Suprapubic skin (tissue), 4 donors: ENCODE measurements at regions not wholly inside any gene's neighbourhood (a gene's known extent, or its start where the extent isn't known, plus 50 kb on each side); places are given as distances from the start of the nearest gene placed in this dataset.

ENCODE experiments used
- DNase-seq, 2 donors: peaks; one replicate each; pipeline ENCODE4 v3.0.0-alpha.2; 2019; ENCODE audit warnings: low spot score in 2 of 2
- H3K27ac ChIP-seq: fragments of 200-600 bp; sonication (generic); one replicate; pipeline ENCODE4 v1.5.1; 2019
- H3K27me3 ChIP-seq: fragments of 200-600 bp; sonication (generic); one replicate; pipeline ENCODE4 v1.5.1; 2019
- H3K36me3 ChIP-seq: fragments of 200-600 bp; sonication (generic); one replicate; pipeline ENCODE4 v1.5.1; 2019
- H3K4me1 ChIP-seq: fragments of 200-600 bp; sonication (generic); one replicate; pipeline ENCODE4 v1.5.1; 2019
- H3K4me3 ChIP-seq: fragments of 200-600 bp; sonication (generic); one replicate; pipeline ENCODE4 v1.5.1; 2019; ENCODE audit warnings: mild to moderate bottlenecking
- H3K9me3 ChIP-seq: fragments of 200-600 bp; sonication (generic); one replicate; pipeline ENCODE4 v1.5.1; 2019
- EP300 ChIP-seq: sonication (generic); formaldehyde crosslinking; IDR thresholded peaks from one replicate; pipeline ENCODE4 v1.6.1; 2017; ENCODE audit warnings: antibody characterized with exemption
- POLR2A ChIP-seq, 2 donors: fragments of 450-650 bp; IDR thresholded peaks; one replicate each; pipeline ENCODE4 v1.6.1; 2017; ENCODE audit warnings: antibody characterized with exemption in 2 of 2, mild to moderate bottlenecking in 2 of 2, moderate library complexity in 2 of 2
- POLR2AphosphoS5 ChIP-seq, 3 donors: sonication (generic); formaldehyde crosslinking; IDR thresholded peaks; one replicate each; pipeline ENCODE4 v1.6.1; 2017; ENCODE audit warnings: antibody characterized with exemption in 3 of 3
- WGBS: methylation state at CpG from one replicate; pipeline ENCODE4 v1.1.5; 2018; 5-methylcytosine and 5-hydroxymethylcytosine counted together
- TF ChIP-seq, protein P1 (sequence below), 2 donors: fragments of 200-600 bp in 1 of 2; fragments of 450-650 bp in 1 of 2; sonication (generic) in 1 of 2; IDR thresholded peaks; one replicate each; pipeline ENCODE4 v1.5.1; 2016 to 2019; ENCODE audit warnings: antibody characterized with exemption in 2 of 2, mild to moderate bottlenecking in 1 of 2, moderate library complexity in 1 of 2

DNA sequence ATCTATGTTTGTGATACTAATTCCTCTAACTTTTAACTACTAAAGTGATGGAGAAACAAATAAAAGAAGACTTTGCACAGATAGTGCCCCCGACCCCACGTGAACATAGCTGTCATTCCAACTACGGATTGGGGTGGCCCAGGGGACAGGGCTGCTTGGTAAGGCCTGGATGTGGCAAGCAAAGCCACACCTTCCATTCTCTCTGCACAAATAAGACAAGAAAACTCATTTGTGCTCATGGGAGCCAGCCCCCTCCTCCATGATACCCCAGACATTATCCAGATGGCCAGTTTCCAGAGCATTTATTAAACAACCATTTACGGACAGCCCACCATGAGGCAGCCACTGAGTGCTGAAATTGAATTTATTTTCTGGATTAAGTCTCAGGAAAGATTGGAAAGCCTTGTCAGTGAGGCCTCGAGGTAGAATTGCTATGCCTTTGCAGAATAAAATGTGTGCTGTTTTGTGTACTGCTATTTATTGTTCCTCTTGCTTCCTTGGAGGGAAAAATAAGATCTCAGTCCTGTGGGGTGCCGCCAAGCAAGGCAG is 151.2 kb downstream of the UNC5CL start:
- no peaks in the 10 kb centered on the region for H3K27me3 ChIP-seq
- no peak for TF ChIP-seq POLR2A (IDR thresholded peaks at IDR 0.05)
- TF ChIP-seq, protein P1, sequence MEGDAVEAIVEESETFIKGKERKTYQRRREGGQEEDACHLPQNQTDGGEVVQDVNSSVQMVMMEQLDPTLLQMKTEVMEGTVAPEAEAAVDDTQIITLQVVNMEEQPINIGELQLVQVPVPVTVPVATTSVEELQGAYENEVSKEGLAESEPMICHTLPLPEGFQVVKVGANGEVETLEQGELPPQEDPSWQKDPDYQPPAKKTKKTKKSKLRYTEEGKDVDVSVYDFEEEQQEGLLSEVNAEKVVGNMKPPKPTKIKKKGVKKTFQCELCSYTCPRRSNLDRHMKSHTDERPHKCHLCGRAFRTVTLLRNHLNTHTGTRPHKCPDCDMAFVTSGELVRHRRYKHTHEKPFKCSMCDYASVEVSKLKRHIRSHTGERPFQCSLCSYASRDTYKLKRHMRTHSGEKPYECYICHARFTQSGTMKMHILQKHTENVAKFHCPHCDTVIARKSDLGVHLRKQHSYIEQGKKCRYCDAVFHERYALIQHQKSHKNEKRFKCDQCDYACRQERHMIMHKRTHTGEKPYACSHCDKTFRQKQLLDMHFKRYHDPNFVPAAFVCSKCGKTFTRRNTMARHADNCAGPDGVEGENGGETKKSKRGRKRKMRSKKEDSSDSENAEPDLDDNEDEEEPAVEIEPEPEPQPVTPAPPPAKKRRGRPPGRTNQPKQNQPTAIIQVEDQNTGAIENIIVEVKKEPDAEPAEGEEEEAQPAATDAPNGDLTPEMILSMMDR (IDR thresholded peaks at IDR 0.05): no peak
- no peak for TF ChIP-seq POLR2AphosphoS5 (IDR thresholded peaks at IDR 0.05)
- TF ChIP-seq EP300: no peak
- no peaks in the 10 kb centered on the region for H3K9me3 ChIP-seq
- no peak for DNase-seq
- 75% methylated on average over 6 of the region's 6 CpGs for WGBS
- no peaks in the 10 kb centered on the region for H3K36me3 ChIP-seq
- no peak overlapping the region for H3K27ac ChIP-seq
- no peak overlapping the region for H3K4me3 ChIP-seq
- no peaks in the 10 kb centered on the region for H3K4me1 ChIP-seq

DNA sequence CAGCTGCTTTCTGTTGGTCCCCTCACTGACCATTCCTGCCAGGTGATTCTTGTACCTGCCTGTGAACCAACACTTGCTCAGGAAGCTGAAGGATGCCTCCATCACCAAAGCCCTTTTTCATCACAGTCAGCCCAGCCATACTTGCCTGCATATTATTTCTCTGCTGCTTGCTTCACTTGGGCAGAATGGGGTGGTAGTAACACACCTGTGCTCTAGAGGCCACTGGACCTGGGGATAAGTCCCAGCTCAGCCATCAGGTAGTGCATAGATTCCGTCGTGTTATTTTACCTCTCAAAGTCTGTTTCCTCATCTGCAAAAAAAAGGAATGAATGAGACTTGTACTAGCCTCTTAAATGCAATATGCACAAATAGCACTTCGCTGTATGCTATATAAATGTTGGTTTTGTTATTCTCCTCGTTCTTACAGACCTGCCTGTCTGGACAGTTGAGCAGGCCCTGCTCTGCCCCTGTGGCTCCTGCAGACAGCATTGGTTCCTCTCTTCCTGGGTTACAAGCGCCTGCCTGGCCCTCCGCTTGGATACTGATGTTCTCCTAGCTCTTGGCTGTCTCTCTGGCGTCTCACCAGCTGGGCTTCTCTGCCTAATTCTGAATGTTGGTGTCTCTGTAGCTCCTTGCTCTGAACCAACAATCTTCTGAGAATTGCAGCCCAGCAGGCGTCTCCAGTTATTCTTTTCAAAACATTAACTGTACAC is 151.8 kb downstream of the UNC5CL start:
- WGBS: 84% methylated on average over 8 of the region's 8 CpGs
- TF ChIP-seq POLR2A (IDR thresholded peaks at IDR 0.05) (no peak), POLR2AphosphoS5 (IDR thresholded peaks at IDR 0.05) (no peak), EP300 (no peak)
- TF ChIP-seq, protein P1 (IDR thresholded peaks at IDR 0.05): no peak
- DNase-seq: no peak
- H3K27ac ChIP-seq: no peak overlapping the region
- H3K4me3 ChIP-seq: no peak overlapping the region
- H3K36me3 ChIP-seq: no peaks in the 10 kb centered on the region
- no peaks in the 10 kb centered on the region for H3K27me3 ChIP-seq
- no peaks in the 10 kb centered on the region for H3K9me3 ChIP-seq
- no peaks in the 10 kb centered on the region for H3K4me1 ChIP-seq

DNA sequence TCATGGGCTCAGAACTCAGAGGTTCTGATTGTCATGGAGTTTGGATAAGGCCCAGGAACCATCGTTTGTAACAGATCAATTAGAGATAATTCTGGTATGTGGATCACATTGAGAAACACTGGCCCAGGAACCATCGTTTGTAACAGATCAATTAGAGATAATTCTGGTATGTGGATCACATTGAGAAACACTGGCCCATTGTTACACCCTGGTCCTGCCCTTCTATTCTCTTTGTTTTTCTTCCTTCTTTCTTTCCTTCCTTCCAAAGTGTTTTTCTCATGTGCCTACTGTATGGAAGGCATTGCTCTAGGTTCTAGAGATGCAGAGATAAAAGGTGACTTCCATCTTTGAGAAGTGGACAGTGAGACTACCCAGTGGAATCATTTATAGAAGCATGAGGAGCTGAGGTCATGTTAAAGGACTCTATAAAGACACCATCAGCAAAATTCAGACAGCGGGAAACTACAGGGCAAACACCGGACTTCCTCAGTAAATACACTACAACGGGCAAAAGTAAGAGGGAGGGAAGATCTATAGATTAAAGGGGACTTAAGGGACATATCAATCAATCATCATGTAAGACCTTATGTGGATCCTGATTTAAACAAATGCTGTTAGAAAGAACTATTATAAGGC is 153.8 kb downstream of the UNC5CL start:
- Histone ChIP-seq H3K9me3 (no peaks in the 10 kb centered on the region), H3K27me3 (no peaks in the 10 kb centered on the region), H3K36me3 (no peaks in the 10 kb centered on the region), H3K4me3 (no peak overlapping the region), H3K4me1 (no peaks in the 10 kb centered on the region), H3K27ac (no peak overlapping the region)
- TF ChIP-seq EP300 (no peak), POLR2A (IDR thresholded peaks at IDR 0.05) (no peak), POLR2AphosphoS5 (IDR thresholded peaks at IDR 0.05) (no peak)
- TF ChIP-seq, protein P1 (IDR thresholded peaks at IDR 0.05): no peak
- WGBS: 70% methylated on average over 5 of the region's 5 CpGs
- no peak for DNase-seq

DNA sequence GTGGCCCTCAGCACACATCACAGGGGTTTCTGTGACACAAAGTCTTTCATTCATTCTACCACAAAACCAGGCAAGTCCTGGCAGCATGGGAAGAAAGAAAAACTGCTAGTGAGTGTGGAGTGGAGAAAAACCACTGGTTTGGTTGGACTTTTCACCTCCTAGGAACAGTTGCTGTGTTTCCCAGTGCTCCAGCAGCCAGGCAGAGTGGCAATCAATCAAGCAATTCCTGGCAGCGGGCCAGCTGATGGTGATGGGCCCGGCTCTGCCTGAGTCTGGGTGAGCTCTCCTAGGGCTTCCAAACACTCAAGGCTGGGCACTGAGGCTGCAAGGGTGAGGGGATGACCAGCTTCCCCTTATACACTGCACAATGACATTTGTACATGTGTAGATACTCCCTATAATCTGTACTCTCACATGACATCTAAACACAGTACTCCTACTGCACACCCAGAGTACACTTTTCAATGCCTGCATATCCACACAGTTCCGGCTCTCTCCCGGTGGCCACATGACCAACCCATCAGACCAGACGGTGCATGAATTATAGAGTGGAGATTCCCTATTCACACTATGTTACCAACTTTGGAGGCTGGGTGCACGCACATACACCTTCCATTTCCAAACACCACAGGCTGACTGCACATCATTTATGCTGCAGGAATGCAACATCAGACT is 156.6 kb downstream of the UNC5CL start:
- Histone ChIP-seq H3K27ac (no peak overlapping the region), H3K36me3 (no peaks in the 10 kb centered on the region), H3K4me3 (no peak overlapping the region), H3K27me3 (no peaks in the 10 kb centered on the region), H3K9me3 (no peaks in the 10 kb centered on the region), H3K4me1 (no peaks in the 10 kb centered on the region)
- DNase-seq: no peak
- TF ChIP-seq POLR2AphosphoS5 (IDR thresholded peaks at IDR 0.05) (no peak), EP300 (no peak), POLR2A (IDR thresholded peaks at IDR 0.05) (no peak)
- TF ChIP-seq, protein P1 (IDR thresholded peaks at IDR 0.05): no peak
- 81% methylated on average over 4 of the region's 6 CpGs for WGBS

DNA sequence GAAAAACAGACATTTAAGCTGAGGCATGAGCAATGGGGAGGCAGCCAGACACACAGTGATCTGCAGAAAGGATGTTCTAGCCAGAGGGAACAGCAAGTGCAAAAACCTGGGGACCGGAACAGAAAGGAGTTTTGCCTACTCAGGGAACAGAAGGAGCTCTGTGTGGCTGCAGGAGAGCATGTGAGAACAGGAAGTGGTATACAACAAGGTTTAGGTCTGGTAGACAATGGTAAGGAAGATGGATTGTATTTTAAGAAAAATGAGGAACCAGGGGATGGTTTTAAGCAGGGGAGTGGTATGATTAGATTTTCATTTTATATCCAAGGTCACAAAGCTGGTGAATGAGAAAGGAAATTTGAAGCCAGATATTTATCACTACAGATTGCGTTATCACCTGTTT is 157.5 kb downstream of the UNC5CL start:
- TF ChIP-seq EP300: no peak
- TF ChIP-seq POLR2A (IDR thresholded peaks at IDR 0.05): no peak
- TF ChIP-seq, protein P1 (IDR thresholded peaks at IDR 0.05): no peak
- TF ChIP-seq POLR2AphosphoS5 (IDR thresholded peaks at IDR 0.05): no peak
- no peaks in the 10 kb centered on the region for H3K4me1 ChIP-seq
- H3K4me3 ChIP-seq: no peak overlapping the region
- WGBS: 38% methylated on average over 2 of the region's 2 CpGs
- no peak for DNase-seq
- no peak overlapping the region for H3K27ac ChIP-seq
- no peaks in the 10 kb centered on the region for H3K9me3 ChIP-seq
- H3K27me3 ChIP-seq: no peaks in the 10 kb centered on the region
- H3K36me3 ChIP-seq: no peaks in the 10 kb centered on the region
